GM19239 (cell line): ENCODE measurements at regions not wholly inside any gene's neighbourhood (a gene's known extent, or its start where the extent isn't known, plus 50 kb on each side); places are given as distances from the start of the nearest gene placed in this dataset.

Experiments used
- DNase-seq: peaks from one replicate; pipeline ENCODE4 v3.0.0; 2011; ENCODE audit warnings: low spot score; ENCODE audit not compliant: insufficient read length
- FAIRE-seq: peaks from 2 replicates; lab custom pipeline; 2011; peaks lifted over from hg19 to GRCh38; lab: Jason Lieb, UNC

DNA sequence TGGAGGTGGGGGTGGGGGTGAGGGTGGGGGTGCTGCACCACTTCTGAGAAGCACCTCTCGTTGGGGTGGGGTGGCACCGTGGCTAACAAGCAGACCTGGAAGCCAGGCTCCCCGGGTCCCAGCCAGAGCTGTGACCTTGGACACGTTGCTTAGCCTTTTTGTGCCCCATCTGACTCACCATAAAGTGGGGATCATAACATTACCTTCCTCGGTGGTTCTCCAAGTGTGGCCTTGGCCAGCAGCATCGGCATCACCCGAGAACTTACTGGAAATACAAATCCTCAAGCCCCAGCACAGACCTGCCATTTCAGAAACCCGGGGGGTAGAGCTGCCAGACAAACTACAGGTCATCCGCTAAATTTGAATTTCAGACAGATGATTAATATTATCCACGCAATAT is 58.7 kb upstream of the SLC66A3 start:
- no peak for DNase-seq
- no peak for FAIRE-seq

DNA sequence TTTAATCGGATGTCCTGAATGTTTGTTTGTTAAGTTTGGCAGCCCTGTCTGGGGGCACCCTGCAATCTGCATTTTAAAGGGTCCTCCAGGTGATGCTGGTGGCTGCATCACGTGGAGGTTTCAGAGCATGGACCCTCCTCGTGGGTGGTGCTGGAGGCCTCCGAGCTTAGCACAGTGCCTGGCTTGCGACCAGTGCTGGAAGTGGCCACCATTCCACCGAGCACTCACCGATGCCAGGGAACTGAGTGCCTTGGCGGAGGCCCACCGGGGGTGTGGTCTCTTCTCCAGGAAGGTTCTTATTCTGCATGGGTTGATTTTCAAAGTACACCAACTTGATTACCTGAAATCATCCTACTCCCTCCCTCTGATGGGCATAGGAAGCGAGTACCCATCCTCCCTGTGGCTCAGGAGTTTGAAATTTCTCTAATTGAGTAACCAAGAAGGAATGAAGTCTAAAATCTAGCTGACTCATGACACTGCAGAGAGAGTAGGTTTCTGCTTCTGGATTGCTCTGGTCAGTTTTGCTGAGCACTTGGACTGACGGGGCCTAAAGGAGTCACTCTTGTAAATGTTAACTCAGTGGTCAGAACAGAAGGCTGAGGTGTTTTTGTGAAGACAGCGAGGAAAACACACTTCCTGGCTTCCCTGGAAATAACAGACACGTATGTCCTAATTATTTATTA is 58.1 kb upstream of the SLC66A3 start:
- DNase-seq: no peak
- no peak for FAIRE-seq

DNA sequence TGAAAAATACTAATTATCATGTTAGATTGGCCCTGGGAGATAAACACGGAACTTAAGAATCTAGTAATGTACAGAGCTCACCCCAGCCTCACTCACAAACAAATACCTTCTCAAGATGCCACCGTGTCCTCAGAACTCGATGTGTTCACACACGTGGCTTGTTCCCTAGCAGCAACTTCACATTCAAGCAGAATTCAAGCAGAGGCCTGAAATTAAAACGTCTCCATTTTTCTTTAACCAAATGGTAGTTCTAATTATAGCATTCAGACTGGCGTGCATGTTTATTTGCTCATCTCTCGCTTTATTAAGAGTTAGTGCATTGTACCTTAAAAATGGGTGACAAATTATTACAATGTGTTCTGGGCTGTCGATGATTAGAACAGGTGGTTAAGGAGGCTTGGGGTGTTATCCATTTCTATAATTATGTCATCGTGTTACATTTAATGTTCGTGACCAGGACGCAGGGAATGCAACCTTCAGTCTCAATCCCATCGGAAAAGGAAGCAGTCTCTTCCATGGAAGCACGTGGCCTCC is 57.3 kb upstream of the SLC66A3 start:
- no peak for FAIRE-seq
- DNase-seq: no peak

DNA sequence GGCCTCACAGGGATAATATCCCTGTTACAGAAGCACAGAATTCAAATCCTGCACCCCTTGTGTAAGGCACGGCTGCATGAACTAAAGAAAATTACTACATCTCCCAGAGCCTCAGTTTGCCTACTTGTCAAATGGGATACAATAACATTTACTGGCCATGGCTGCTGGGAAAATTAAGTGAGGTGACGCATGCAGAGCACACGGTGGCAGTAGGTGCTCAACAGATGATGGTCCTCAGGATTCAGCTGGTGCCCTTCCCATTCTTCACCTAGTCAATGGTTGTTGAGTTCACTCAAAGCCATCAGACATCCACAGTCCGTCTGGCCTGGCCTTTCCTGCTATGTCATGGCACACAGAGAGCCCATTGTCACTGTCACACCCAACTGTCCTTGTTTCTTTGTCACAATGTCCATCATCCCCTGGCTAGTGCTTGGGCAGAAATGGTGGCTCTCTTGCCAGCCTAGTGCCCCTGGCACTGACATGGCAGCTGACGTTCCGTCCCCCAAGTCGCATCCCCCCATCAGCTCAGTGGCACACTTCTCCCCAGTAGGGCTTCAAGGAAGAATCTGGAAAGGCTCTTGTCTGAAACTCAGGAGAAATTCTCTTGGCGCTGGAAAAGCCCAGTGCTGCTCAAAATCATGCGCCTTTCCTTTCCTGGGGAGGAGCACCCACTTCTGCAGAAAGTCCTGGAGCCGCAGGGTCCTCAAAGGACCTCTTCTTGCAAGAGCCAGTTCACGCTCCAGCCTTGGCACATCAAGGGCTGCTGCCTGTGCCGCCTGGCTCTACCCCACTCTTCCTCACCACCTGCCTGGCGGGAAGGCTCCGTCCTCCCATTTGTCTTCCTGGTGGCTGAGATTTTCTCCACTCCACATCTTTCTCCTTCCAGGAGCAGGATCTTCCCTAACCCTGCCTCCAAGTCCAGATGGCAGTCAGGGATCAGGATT is 55.9 kb upstream of the SLC66A3 start:
- DNase-seq (no peak), FAIRE-seq (no peak)

DNA sequence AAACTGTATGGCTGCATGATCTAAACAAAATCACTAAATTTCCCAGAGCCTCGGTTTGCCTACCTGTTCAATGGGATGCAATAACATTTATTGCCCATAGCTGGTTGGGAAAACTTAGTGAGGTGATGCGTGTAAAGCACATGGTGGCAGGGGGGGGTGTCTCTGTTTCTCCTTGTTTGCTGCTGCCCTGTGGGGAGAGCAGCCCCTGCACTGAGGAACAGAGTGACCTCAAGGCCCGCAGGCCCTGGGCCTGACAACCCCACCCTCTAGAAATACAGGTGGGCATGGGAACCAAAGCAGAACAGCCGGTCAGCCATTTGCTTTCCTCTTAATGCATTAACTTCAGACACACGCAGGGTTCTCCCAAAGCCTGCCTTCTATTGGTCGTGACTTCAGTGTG is 55.1 kb upstream of the SLC66A3 start:
- FAIRE-seq (no peak), DNase-seq (no peak)

DNA sequence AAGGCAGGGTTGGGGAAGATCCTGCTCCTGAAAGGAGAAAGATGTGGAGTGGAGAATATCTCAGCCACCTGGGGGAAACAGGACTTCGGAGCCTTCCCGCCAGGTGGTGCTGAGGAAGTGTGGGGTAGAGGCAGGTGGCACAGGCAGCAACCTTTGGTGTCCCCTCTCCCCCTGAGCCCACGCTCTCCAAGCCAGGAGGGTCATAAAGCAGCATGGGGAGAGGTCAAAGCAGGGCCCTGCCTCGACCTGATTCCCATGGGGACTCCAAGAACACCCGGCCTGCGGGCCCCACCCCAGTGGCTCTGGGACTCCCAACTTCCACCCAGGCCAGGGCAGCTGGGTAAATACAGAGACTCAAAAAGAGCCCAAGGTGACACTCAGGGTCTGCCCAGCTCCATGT is 54.3 kb upstream of the SLC66A3 start:
- FAIRE-seq: no peak
- DNase-seq: no peak

DNA sequence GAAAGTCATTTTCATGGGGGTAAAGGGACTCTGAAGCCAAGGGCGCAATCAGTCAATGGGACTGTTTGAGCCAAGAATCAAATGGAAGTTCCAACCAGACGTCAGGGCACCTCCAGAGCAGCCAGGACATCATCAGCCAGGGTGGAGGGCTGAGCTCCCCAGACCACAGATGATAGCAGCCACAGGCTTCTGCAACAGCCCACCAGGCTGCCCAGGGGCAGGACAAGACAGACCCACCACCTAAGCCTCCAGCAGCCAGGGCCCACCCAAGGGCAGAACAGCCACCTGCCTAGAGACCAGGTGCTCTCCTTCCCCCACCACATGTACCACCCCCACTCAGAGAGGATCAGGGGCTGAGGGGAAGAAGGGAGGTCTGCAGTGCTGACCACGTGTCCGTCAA is 53.8 kb upstream of the SLC66A3 start:
- DNase-seq (no peak), FAIRE-seq (no peak)

DNA sequence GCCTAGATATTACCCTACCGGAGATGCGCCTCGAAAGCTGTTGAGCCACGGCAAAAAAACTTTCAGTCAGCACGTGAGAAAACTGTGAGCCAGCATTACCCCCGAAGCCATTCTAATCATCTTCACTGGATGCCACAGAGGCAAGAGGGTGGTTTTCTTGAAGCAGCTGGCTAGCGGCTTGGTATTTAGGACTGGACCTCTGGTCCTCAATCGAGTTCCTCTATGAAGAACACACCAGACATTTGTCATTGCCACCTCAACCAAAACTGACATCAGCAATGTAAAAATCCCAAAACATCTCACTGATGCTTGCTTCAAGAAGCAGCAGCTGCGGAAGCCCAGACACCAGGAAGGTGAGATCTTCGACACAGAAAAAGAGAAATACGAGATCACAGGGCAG is 52.8 kb upstream of the SLC66A3 start:
- DNase-seq (no peak), FAIRE-seq (no peak)

DNA sequence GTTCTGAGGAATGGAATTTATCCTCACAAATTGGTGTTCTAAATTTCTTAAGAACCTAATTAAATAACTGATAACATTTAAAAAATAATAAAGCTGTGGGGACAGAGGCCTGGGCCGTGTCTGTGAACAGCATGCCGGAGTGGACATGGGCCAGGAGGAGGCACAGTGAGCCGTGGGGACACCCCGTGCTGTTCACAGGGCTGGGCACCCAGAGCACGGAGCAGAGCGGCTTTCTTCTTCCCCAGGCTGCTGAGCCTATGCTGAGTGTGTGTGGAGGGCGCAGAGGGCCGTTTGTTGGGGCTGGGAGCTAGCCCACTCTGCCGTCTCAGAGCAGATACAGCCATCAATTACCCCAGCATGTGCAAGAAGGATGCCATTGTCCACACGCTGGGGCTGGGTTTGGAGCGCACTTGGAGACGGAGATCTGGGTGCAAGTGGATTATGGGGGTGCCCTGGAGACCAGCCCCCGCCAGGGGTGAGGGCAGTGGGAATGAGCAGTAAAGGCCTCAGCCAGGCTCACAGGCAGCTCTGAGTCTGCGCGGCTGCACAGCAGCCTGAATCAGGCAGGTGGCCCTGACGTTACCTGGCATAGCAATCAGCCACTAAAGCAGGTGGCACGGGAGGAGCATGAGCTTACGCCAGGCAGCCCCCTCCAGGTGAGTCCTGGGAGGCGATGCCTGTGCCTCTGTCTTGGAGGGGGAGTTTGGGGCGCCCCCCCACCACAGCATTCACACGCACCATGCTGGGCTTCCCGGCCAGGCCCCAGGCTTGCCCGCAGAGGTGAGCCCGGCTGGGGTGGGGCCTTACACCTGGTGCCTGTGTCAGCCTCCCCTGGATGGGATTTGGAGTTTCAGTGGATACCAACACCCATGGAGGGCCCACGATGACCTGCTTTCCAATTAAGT is 52.1 kb upstream of the SLC66A3 start:
- DNase-seq (no peak), FAIRE-seq (no peak)

DNA sequence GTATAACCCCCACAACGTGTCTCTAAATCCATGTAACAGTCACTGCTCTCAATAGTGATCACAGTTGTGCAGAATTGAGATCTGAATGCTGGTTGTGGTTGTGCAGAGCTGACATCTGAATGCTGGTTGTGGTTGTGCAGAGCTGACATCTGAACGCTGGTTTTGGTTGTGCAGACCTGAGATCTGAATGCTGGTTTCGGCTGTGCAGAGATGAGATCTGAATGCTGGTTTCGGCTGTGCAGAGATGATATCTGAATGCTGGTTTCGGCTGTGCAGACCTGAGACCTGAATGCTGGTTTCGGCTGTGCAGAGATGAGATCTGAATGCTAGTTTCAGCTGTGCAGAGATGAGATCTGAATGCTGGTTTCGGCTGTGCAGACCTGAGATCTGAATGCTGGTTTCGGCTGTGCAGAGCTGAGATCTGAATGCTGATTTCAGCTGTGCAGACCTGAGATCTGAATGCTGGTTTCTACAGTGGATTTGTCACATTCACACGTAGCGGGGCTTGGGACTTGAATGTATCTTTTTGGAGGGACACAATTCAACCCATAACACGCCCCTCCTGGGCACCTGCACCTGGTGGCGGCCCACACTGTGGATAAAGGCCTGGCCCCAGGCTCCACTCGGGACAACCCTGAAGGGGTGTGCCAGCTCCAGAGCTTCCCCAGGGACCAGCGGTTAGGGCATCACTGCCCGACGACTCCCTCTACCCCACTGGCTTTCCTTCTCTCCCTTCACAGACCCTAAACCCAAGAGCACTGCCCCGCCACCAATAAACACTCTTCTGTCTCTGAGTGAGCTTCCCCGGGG is 51.1 kb upstream of the SLC66A3 start:
- peak; percentile 91 for FAIRE-seq
- no peak for DNase-seq

DNA sequence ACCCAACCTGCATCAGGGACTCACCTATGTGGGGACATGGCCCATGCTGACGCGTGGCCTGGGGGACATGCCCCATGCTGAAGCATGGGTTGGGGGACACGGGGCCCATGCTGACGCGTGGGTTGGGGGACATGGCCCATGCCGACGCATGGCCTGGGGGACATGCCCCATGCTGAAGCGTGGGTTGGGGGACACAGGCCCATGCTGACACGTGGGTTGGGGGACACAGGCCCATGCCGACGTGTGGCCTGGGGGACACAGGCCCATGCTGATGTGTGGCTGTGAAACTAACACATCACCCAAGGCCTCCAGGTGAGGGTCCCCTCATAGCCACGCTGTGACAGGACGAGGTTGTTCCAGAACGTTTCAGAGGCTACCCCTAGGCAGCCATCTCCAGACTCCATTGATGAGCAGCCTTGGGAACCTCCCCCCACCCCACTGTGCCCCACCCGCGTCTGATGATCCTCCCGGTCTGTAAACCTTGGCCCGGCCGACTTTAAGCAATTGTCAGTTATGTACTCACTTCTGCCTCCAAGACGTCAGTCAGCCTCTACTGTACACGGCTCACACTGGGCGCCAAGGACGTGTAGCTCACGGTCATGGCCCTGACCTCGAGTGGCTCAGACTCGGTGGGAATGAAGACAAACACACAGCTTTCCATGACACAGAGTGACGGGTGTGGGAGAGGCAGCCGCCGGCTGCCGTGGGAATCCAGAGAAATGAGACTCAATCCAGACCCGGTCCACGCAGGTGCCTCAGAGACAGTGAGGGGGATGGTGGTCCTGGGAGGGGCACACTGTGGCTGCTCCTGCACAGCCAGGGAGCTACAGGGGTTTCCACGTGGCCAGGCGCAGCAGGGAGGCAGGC is 50.2 kb upstream of the SLC66A3 start:
- no peak for FAIRE-seq
- DNase-seq: no peak
